GM12891 (cell line): ENCODE measurements at regions not wholly inside any gene's neighbourhood (a gene's known extent, or its start where the extent isn't known, plus 50 kb on each side); places are given as distances from the start of the nearest gene placed in this dataset.
A peak's percentile ranks its signal among the peaks of the same experiment; 100 is the strongest.

ENCODE experiments used
- DNase-seq: peaks from one replicate; pipeline ENCODE4 v3.0.0; 2011; ENCODE audit warnings: low spot score; ENCODE audit not compliant: insufficient read length
- FAIRE-seq: peaks from 2 replicates; lab custom pipeline; 2011; peaks lifted over from hg19 to GRCh38; lab: Jason Lieb, UNC
- PAX5 ChIP-seq: IDR thresholded peaks from 2 replicates; pipeline ENCODE4 v1.6.1; 2011; ENCODE audit warnings: low read length, moderate library complexity, mild to moderate bottlenecking; ENCODE audit not compliant: insufficient read depth, severe bottlenecking
- POLR2A ChIP-seq: IDR thresholded peaks from 2 replicates; pipeline ENCODE4 v1.6.1; 2011; ENCODE audit warnings: low read depth, low read length, control low read depth
- POLR2AphosphoS5 ChIP-seq: IDR thresholded peaks from 2 replicates; pipeline ENCODE4 v1.6.1; 2011; ENCODE audit warnings: low read depth, low read length, control low read depth
- POU2F2 ChIP-seq: IDR thresholded peaks from 2 replicates; pipeline ENCODE4 v1.6.1; 2011; ENCODE audit warnings: low read depth, mild to moderate bottlenecking, control low read depth, low read length, moderate library complexity
- SPI1 ChIP-seq: IDR thresholded peaks from 2 replicates; pipeline ENCODE4 v1.6.1; 2011; ENCODE audit warnings: low read depth, low read length, control low read depth
- TAF1 ChIP-seq: IDR thresholded peaks from 2 replicates; pipeline ENCODE4 v1.6.1; 2011; ENCODE audit warnings: low read depth, low read length, control low read depth

- FAIRE-seq: no peak
- TF ChIP-seq POLR2AphosphoS5 (no peak), TAF1 (no peak), POLR2A (no peak), SPI1 (no peak), POU2F2 (no peak), PAX5 (no peak)
- no peak for DNase-seq
Measured at GRCh38 chr1:79363430-79363829, 356.9 kb upstream of the ADGRL4 start.

- no peak for TF ChIP-seq POU2F2
- TF ChIP-seq PAX5: no peak
- TF ChIP-seq SPI1: no peak
- TF ChIP-seq TAF1: no peak
- TF ChIP-seq POLR2AphosphoS5: no peak
- TF ChIP-seq POLR2A: no peak
- FAIRE-seq: no peak
- no peak for DNase-seq
Measured at GRCh38 chr1:79362470-79362869, 355.9 kb upstream of the ADGRL4 start.

- DNase-seq (no peak), FAIRE-seq (no peak)
- TF ChIP-seq TAF1: no peak
- no peak for TF ChIP-seq POU2F2
- TF ChIP-seq SPI1: no peak
- no peak for TF ChIP-seq PAX5
- no peak for TF ChIP-seq POLR2AphosphoS5
- no peak for TF ChIP-seq POLR2A
Measured at GRCh38 chr1:79355090-79355489, 348.6 kb upstream of the ADGRL4 start.

- FAIRE-seq: peak; percentile 45
- no peak for TF ChIP-seq TAF1
- no peak for DNase-seq
Measured at GRCh38 chr1:79353224-79353623, 346.7 kb upstream of the ADGRL4 start.

- FAIRE-seq: no peak
- TF ChIP-seq POLR2A (no peak), POU2F2 (no peak), TAF1 (no peak), PAX5 (no peak), POLR2AphosphoS5 (no peak), SPI1 (no peak)
- DNase-seq: no peak
Measured at GRCh38 chr1:79326875-79327274, 320.3 kb upstream of the ADGRL4 start.

GRCh38 chr1:79325705-79326104, 319.2 kb upstream of the ADGRL4 start:
- TF ChIP-seq SPI1 (no peak), TAF1 (no peak), PAX5 (no peak), POU2F2 (no peak), POLR2A (no peak), POLR2AphosphoS5 (no peak)
- FAIRE-seq: no peak
- no peak for DNase-seq

- no peak for FAIRE-seq
- no peak for DNase-seq
- TF ChIP-seq POLR2A: no peak
- no peak for TF ChIP-seq TAF1
- no peak for TF ChIP-seq POLR2AphosphoS5
- TF ChIP-seq PAX5: no peak
- no peak for TF ChIP-seq POU2F2
- no peak for TF ChIP-seq SPI1
Measured at GRCh38 chr1:79325126-79325525, 318.6 kb upstream of the ADGRL4 start.

GRCh38 chr1:79323239-79324025, 316.9 kb upstream of the ADGRL4 start:
- FAIRE-seq (no peak), DNase-seq (no peak)
- no peak for TF ChIP-seq TAF1
- TF ChIP-seq POLR2AphosphoS5: no peak
- no peak for TF ChIP-seq SPI1
- TF ChIP-seq POU2F2: no peak
- no peak for TF ChIP-seq POLR2A
- no peak for TF ChIP-seq PAX5

- no peak for DNase-seq
- TF ChIP-seq POLR2AphosphoS5 (no peak), TAF1 (no peak), PAX5 (no peak), POLR2A (no peak), SPI1 (no peak), POU2F2 (no peak)
- FAIRE-seq: no peak
Measured at GRCh38 chr1:79322511-79323027, 316.0 kb upstream of the ADGRL4 start.

GRCh38 chr1:79312438-79312837, 305.9 kb upstream of the ADGRL4 start:
- TF ChIP-seq TAF1 (no peak), POLR2A (no peak)
- no peak for FAIRE-seq

More at GRCh38 chr1:79312438-79312837, 305.9 kb upstream of the ADGRL4 start:
- no peak for DNase-seq
